COR-L47 (cell line): ENCODE measurements at regions not wholly inside any gene's neighbourhood (a gene's known extent, or its start where the extent isn't known, plus 50 kb on each side); places are given as distances from the start of the nearest gene placed in this dataset.
A peak's percentile ranks its signal among the peaks of the same experiment; 100 is the strongest.
"Not testable (repeated sequence)": the region's sequence is repeated elsewhere in the genome, so short reads cannot be mapped to it uniquely, and the experiment has no call there.

Experiments
- DNase-seq: peaks from one replicate; lab custom pipeline; 2025; lab: John Stamatoyannopoulos, UW

DNA sequence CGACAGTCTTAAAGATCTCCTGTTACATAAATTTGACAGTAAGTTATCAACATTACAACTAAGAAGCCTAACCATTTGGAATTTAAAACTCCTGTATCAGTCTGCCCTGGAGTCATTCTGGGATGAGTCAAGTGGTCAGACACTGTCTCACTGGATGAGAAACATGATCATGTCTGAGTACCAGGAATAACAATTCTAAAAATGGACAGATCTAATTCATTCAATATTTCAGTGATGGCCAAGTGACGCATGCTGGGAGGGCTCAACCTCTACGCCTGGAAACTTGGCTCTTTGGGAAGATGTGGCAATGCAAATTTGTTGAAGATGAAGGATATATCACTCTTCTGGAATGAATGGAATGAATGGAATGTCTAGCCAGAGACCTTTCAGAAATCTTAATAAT is 1427.2 kb downstream of the STIM2 start:
- no peak for DNase-seq

GRCh38 chr4:28296239-28296638 is 1435.6 kb downstream of the STIM2 start:
- DNase-seq: no peak

DNA sequence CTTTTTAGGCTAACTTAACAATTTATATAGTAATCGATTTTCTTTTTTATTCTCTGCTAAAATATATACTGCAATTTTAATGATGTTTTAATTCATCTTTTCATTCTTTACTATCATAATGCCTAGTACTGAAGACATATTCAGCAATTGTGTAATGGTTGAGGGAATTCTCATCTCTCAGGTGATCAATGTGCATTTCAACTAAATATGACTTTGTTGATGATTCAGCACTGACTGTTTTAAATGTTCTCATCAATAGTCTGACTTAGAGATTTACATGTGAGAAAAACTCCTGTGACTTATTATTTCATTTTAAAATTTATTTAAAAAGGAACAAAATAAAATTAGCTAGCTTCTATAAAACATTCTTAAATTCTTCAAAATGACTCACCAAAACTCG is 1450.3 kb downstream of the STIM2 start:
- DNase-seq: no peak

GRCh38 chr4:28312497-28312896 is 1451.9 kb downstream of the STIM2 start:
- not testable (repeated sequence) for DNase-seq

DNA sequence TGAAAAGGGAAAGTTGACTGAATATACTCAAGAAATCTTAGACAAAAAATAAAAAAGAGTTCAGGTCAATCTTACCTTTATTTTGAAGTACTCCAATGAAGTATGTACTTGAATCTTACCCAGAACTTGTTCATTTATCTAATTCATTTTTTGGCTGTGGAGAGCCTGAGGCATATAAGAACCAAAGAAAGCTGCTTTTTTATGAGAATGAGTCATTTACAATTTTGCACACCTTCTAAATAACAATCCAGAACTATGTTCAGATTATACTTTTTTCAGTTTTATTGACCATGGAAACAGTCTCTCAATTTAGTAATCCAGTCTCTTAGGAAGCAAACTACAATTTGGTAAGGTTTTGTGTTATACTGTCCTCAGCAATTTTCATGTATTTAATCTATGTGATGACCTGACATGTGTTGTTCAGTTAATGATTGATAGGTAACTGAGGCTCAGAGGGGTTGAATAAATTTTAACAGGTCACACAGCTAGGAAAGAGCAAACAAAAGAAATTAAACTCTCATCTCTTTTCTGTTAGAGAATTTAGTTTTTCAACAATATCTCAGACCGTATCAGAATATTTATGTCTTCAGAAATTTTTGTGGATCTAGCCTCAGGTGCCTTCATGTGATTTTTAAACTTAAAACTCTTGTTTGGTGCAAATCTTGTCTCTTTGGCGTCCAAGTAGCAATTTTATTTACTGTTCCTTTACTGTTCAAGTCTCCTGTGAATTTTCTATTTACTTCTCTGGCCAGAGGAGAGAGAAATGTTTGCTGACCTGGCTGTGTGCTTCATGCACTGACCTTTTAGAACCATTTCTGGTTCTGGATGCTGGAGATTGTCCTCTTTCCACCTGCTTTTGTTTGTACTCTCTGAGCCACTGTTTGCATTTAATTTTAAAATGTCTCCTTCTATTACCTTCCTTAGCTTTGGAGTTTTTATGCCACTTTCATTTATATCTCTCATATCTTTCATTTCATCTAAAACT is 1453.4 kb downstream of the STIM2 start:
- DNase-seq: no peak

- no peak for DNase-seq
These were observed 1456.6 kb downstream of the STIM2 start for GRCh38 chr4:28317221-28317620.

- DNase-seq: no peak
These were observed 1473.6 kb downstream of the STIM2 start for GRCh38 chr4:28334249-28334648.

- DNase-seq: no peak
These were observed 1481.1 kb downstream of the STIM2 start for GRCh38 chr4:28341784-28342183.

GRCh38 chr4:28350485-28350884 is 1489.8 kb downstream of the STIM2 start:
- no peak for DNase-seq

- no peak for DNase-seq
These were observed 1490.5 kb downstream of the STIM2 start for GRCh38 chr4:28351102-28351501.

DNA sequence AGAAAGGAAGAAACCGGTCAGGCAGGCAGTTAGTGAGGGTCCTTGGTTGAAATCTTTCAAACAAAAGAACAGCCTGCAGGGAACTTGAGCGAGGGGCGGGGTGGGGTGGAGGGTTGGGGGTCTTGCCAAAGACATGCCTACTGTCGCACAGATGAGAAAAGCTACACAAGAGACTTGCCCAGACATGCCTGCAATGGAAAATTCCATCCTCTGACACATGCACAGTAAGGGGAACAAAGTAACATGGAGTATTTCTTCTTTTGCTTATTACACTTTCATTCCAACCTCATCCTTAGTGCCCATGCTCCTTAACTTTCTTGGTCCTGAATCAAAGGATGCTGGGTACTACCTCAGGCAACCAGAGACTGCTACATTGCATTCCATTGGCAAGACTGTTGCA is 1491.2 kb downstream of the STIM2 start:
- DNase-seq: no peak

DNA sequence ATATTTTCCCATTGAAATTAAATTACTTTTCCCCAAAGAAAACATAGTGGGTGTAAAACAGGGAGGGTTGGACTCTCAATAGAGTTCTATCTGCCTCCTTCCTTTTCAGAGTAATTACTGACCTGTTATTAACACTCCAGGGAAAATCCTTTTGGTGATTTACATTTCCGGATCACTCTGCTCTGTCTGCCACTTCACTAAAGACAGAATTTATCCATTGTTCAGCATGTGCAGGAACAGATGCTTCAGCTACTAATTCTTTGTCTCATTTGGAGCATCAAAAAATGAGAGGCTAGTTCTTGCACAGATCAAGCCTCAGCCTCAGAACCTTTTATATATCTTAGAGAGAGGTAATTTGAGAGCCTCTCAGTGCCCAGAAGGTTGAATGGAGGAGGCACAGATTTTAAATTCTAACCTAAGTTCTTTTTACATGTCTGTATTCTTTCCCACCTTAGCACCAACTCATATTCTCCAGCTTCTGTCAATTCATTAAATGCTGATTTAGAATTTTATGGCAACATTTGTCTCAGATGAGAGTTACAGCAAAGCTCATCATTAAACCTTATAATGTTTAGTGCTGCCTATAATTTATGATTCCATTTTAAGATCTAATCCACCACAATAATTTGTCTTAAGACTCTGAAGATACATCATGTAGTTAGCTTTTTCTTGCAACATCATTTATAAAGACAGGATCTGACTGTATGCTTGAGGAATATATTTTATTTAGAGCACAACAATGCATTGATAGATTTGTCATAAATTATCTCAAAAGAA is 1494.4 kb downstream of the STIM2 start:
- DNase-seq: peak; percentile 21

DNA sequence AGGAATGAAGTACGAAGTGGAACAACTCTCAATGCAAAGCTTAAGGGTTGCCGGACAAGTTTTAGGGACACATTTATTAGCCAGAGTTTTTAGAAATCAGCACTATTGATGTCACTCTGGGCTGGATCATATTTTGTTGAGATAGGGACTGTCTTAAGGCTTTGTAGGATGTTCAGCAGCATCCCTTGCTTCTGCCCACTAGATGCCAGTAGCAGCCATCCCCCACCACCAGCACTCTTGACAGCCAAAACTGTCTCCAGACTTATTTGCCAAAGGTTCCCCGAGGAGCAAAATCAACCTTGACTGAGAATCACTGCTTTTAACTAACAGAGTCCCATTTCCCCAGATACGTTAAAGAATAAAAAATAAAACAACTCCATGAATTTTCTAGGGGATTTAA is 1497.3 kb downstream of the STIM2 start:
- peak; percentile 37 for DNase-seq

DNA sequence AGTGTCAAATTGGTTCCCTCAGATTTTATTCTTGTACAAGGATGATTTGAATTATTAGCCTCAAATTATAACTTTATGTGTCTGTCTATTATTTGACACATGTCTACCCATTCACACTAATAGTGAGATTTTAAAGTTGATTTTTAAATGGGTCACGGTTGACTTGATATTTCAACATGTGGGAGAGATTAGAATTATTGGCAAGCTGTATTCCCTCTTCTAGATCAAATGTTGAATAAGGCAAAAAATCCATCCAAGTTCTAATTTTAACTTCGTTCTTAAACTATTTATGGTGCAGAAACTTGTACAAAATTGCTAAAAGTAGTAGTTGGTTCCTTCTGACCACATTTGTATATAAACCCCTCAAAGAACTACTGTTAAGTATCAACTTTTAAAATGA is 1498.0 kb downstream of the STIM2 start:
- no peak for DNase-seq

DNA sequence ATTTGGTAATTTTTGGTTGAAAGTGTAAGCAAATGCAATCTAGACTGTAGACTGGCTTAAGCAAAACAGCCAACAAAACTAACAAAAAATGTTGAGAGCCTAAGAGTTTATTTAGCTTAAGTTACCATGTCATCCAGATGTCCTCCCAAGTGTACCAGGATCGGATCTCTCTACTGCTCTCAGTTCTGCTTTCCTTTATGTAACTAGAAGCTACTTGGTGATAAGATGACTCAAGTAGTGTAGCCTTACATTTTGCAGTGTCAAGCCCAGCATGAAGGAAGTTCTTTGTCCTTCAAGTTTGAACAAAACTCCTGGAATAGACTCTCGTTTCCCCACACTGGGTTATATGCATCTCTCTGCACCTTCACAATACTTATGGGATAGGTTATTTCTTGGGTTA is 1500.0 kb downstream of the STIM2 start:
- DNase-seq: no peak

DNA sequence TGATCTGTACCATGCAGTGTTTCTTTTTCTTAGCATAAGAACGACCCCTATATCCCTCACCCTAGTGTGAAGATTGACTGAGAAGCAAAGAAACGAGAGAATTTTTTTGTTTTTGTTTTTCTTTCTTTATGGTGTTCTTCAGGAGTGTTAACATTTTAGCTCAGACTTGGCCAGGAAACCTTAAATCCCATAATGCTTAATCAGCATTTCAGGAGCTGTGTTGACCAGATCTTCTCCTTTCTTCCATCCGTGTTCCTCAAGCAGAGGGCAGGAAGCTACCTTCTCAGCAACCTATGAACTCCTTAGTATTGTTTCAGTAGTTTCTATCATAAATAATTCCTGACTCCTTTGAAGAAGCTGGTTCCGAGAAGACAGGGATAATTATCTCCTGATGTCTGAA is 1501.5 kb downstream of the STIM2 start:
- DNase-seq: no peak

GRCh38 chr4:28369499-28369898 is 1508.9 kb downstream of the STIM2 start:
- DNase-seq: no peak

- no peak for DNase-seq
These were observed 1512.5 kb downstream of the STIM2 start for GRCh38 chr4:28373191-28373590.

DNA sequence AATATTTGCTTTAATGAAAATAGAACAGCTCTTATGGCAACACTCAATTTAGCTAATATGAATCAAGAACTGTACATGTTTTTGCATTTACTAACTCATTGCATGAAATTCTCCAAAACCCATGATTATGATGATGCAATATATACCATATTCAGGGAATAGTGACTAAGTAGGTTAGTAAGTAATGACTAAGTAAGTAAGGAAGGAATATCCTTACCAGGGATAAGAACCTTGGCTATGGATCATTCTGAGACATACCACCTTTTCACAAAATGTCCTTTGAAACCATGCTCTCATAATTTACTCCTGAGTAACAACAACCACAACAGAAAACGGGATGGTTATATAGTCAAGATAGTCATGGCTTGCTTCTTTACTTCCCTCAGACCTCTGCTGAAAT is 1513.0 kb downstream of the STIM2 start:
- DNase-seq: no peak

GRCh38 chr4:28378109-28378830 is 1517.6 kb downstream of the STIM2 start:
- no peak for DNase-seq

DNA sequence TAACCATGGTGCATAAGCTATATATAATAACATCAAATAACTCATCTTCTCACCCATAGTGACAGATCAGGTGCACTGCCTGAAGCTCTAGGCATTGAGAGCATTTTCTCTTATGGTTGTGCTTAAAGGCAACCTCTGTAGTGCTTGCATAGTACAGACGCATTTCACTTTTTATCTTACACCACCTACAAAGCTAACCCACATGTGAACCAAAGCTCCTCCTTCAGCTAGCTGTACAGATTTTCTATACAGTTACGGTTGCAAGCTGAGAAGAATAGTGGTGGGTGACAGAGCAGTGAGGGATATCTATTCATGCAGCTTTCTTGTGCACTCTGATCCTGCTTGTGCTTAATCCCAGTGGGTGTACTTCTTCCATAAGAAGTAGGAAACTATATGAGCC is 1525.2 kb downstream of the STIM2 start:
- DNase-seq: no peak

GRCh38 chr4:28386776-28387175 is 1526.1 kb downstream of the STIM2 start:
- DNase-seq: no peak
